ENCODE measurements at regions not wholly inside any gene's neighbourhood (a gene's known extent, or its start where the extent isn't known, plus 50 kb on each side); places are given as distances from the start of the nearest gene placed in this dataset.

GRCh38 chr7:24199978-24200377 lies 84.0 kb upstream of the NPY start:
- no peak for DNase-seq (ENCODE audit: low read depth, low spot score)
- in situ Hi-C loops (cut with HindIII; ENCODE audit: low pct_unique_long_range_greater_than_20kb, low sequenced_read_pairs) = no loop called here

- in situ Hi-C loops (cut with HindIII; ENCODE audit: low pct_unique_long_range_greater_than_20kb, low sequenced_read_pairs) = no loop called here
- no peak for DNase-seq (ENCODE audit: low read depth, low spot score)
Measured at GRCh38 chr7:24200407-24200966, 83.5 kb upstream of the NPY start.

- in situ Hi-C loops (cut with HindIII; ENCODE audit: low pct_unique_long_range_greater_than_20kb, low sequenced_read_pairs) = no loop called here
Measured at GRCh38 chr7:24201226-24201625, 82.8 kb upstream of the NPY start.

GRCh38 chr7:24212073-24212472 lies 71.9 kb upstream of the NPY start:
- in situ Hi-C loops (cut with HindIII; ENCODE audit: low pct_unique_long_range_greater_than_20kb, low sequenced_read_pairs) = no loop called here
- DNase-seq (ENCODE audit: low read depth, low spot score) = no peak

More at GRCh38 chr7:24201226-24201625, 82.8 kb upstream of the NPY start:
- no peak for DNase-seq (ENCODE audit: low read depth, low spot score)

GRCh38 chr7:24213311-24213710 lies 70.7 kb upstream of the NPY start:
- no peak for DNase-seq (ENCODE audit: low read depth, low spot score)
- in situ Hi-C loops (cut with HindIII; ENCODE audit: low pct_unique_long_range_greater_than_20kb, low sequenced_read_pairs) = no loop called here

GRCh38 chr7:24214670-24215069 lies 69.3 kb upstream of the NPY start:
- DNase-seq (ENCODE audit: low read depth, low spot score) = no peak
- in situ Hi-C loops (cut with HindIII; ENCODE audit: low pct_unique_long_range_greater_than_20kb, low sequenced_read_pairs) = no loop called here

- DNase-seq (ENCODE audit: low read depth, low spot score) = no peak
- in situ Hi-C loops (cut with HindIII; ENCODE audit: low pct_unique_long_range_greater_than_20kb, low sequenced_read_pairs) = no loop called here
Measured at GRCh38 chr7:24216576-24217125, 67.3 kb upstream of the NPY start.

GRCh38 chr7:24221500-24221899 lies 62.5 kb upstream of the NPY start:
- in situ Hi-C loops (cut with HindIII; ENCODE audit: low pct_unique_long_range_greater_than_20kb, low sequenced_read_pairs) = no loop called here
- no peak for DNase-seq (ENCODE audit: low read depth, low spot score)

- DNase-seq (ENCODE audit: low read depth, low spot score) = no peak
- in situ Hi-C loops (cut with HindIII; ENCODE audit: low pct_unique_long_range_greater_than_20kb, low sequenced_read_pairs) = no loop called here
Measured at GRCh38 chr7:24227068-24227467, 56.9 kb upstream of the NPY start.

GRCh38 chr7:24227603-24228359 lies 56.2 kb upstream of the NPY start:
- no peak for DNase-seq (ENCODE audit: low read depth, low spot score)
- in situ Hi-C loops (cut with HindIII; ENCODE audit: low pct_unique_long_range_greater_than_20kb, low sequenced_read_pairs) = no loop called here

- in situ Hi-C loops (cut with HindIII; ENCODE audit: low pct_unique_long_range_greater_than_20kb, low sequenced_read_pairs) = no loop called here
- DNase-seq (ENCODE audit: low read depth, low spot score) = no peak
Measured at GRCh38 chr7:24229481-24230226, 54.3 kb upstream of the NPY start.

GRCh38 chr7:24231493-24231892 lies 52.5 kb upstream of the NPY start:
- in situ Hi-C loops (cut with HindIII; ENCODE audit: low pct_unique_long_range_greater_than_20kb, low sequenced_read_pairs) = no loop called here
- no peak for DNase-seq (ENCODE audit: low read depth, low spot score)

GRCh38 chr7:24233386-24233785 lies 50.6 kb upstream of the NPY start:
- in situ Hi-C loops (cut with HindIII; ENCODE audit: low pct_unique_long_range_greater_than_20kb, low sequenced_read_pairs) = no loop called here
- DNase-seq (ENCODE audit: low read depth, low spot score) = no peak

Small RNA genes lying in the stretch of these regions (small RNA-seq; reads per million reads assigned to genes)
- gene RNA5SP228 = 0 to 0.29 reads per million in 2 experiments

Data from SK-MEL-5 (cell line).